ENCODE measurements at regions not wholly inside any gene's neighbourhood (a gene's known extent, or its start where the extent isn't known, plus 50 kb on each side); places are given as distances from the start of the nearest gene placed in this dataset.

GRCh38 chr14:54197369-54197768, 199.4 kb upstream of the CDKN3 start:
- no peaks in the 10 kb centered on the region for H3K9me1 ChIP-seq (ENCODE audit: insufficient read depth, low read length)
- no peak overlapping the region for H3K9ac ChIP-seq (ENCODE audit: low read depth, low read length)
- ChIA-PET CTCF (no interaction called here), POLR2A (ENCODE audit: unreplicated experiment) (no interaction called here)
- no peak overlapping the region for H3K56ac ChIP-seq (ENCODE audit: extremely low read depth, insufficient read depth, low read length)
- H3K18ac ChIP-seq (ENCODE audit: low read depth, low read length) = no peak overlapping the region
- H3K27me3 ChIP-seq (ENCODE audit: control insufficient read depth, insufficient read depth, low read length) = no peaks in the 10 kb centered on the region
- no peak overlapping the region for H4K8ac ChIP-seq (ENCODE audit: low read depth in 2 of 2, low read length in 2 of 2)
- no peak overlapping the region for H3K14ac ChIP-seq (replicated peaks; ENCODE audit: low read depth, low read length)
- H3K4ac ChIP-seq (ENCODE audit: low read depth, low read length) = no peak overlapping the region
- in situ Hi-C loops (cut with MboI; ENCODE audit: low sequenced_read_pairs) = no loop called here
- no peak overlapping the region for H2BK20ac ChIP-seq (ENCODE audit: low read depth, low read length)
- H4K91ac ChIP-seq (ENCODE audit: insufficient read depth, low read depth, low read length) = no peak overlapping the region
- DNase-seq (no peak), ATAC-seq (ENCODE audit: low read depth) (no peak)
- no peaks in the 10 kb centered on the region; the same call in 1 of the 2 replicates for H3K4me1 ChIP-seq (ENCODE audit: control insufficient read depth, insufficient read depth, low read length)
- H4K5ac ChIP-seq (ENCODE audit: low read depth, low read length) = no peak overlapping the region
- BruUV-seq (replicated peaks) = no TSS peak
- H3K79me1 ChIP-seq (ENCODE audit: low read depth in 1 of 2, low read length in 2 of 2) = no peaks in the 10 kb centered on the region
- no peaks in the 10 kb centered on the region for H4K20me1 ChIP-seq (ENCODE audit: insufficient read depth, low read length)
- H3K36me3 ChIP-seq (ENCODE audit: control insufficient read depth, insufficient read depth, low read length) = no peaks in the 10 kb centered on the region
- intact Hi-C loops (cut with micrococcal nuclease) = no loop called here
- no peak overlapping the region for H2BK120ac ChIP-seq (ENCODE audit: low read depth, low read length)
- H3K23ac ChIP-seq (ENCODE audit: low read depth, low read length) = no peak overlapping the region
- H2AK5ac ChIP-seq (ENCODE audit: low read depth, low read length) = no peak overlapping the region
- H3K4me3 ChIP-seq (ENCODE audit: insufficient read depth, low read depth, low read length) = no peak overlapping the region
- no peaks in the 10 kb centered on the region for H3K9me3 ChIP-seq (ENCODE audit: control insufficient read depth, insufficient read depth, low read length)
- no peak overlapping the region for H2AK9ac ChIP-seq (replicated peaks; ENCODE audit: low read depth, low read length, poor library complexity)
- H3K27ac ChIP-seq (ENCODE audit: insufficient read depth, low read length) = no peak overlapping the region
- TF ChIP-seq RCOR1 (IDR thresholded peaks at IDR 0.05; ENCODE audit: insufficient replicate concordance, low read length) (no peak), CEBPB (IDR thresholded peaks at IDR 0.05; ENCODE audit: low read depth, low read length) (no peak), RAD21 (IDR thresholded peaks at IDR 0.05; ENCODE audit: low read length) (no peak), MAZ (IDR thresholded peaks at IDR 0.05; ENCODE audit: borderline replicate concordance, low read depth, low read length) (no peak), USF2 (IDR thresholded peaks at IDR 0.05; ENCODE audit: low read depth, low read length) (no peak), SMC3 (IDR thresholded peaks at IDR 0.05; ENCODE audit: low read depth, low read length) (no peak), CHD1 (IDR thresholded peaks at IDR 0.05; ENCODE audit: low read depth, low read length) (no peak), CTCF (conservative IDR thresholded peaks at IDR 0.05; ENCODE audit: low read depth, low read length) (no peak), BHLHE40 (IDR thresholded peaks at IDR 0.05; ENCODE audit: low read depth, low read length) (no peak), ELK1 (IDR thresholded peaks at IDR 0.05; ENCODE audit: borderline replicate concordance, low read depth, low read length) (no peak), RFX5 (IDR thresholded peaks at IDR 0.05; ENCODE audit: low read depth, low read length) (no peak)
- no peak overlapping the region for H2AFZ ChIP-seq (replicated peaks; ENCODE audit: low read length, poor library complexity)
- H2BK15ac ChIP-seq (ENCODE audit: low read depth, low read length) = no peak overlapping the region
- H2BK5ac ChIP-seq (ENCODE audit: low read depth, low read length, poor library complexity, severe bottlenecking) = no peak overlapping the region
- WGBS, 2 experiments (ENCODE audit: extremely low coverage in 2 of 2, insufficient read length in 1 of 2) = no CpG with 5 or more reads among the region's 1 CpG
- no peak overlapping the region for H3K4me2 ChIP-seq (ENCODE audit: low read depth, low read length)
- dilution Hi-C loops (cut with HindIII; ENCODE audit: low sequenced_read_pairs, unreplicated experiment) = no loop called here
